Posterior vena cava (tissue), 2 donors: ENCODE measurements at regions not wholly inside any gene's neighbourhood (a gene's known extent, or its start where the extent isn't known, plus 50 kb on each side); places are given as distances from the start of the nearest gene placed in this dataset.

Experiments
- DNase-seq: peaks from one replicate; pipeline ENCODE4 v3.0.0-alpha.2; 2020; ENCODE audit warnings: low spot score
- intact Hi-C, 2 donors: fragments of 100-400 bp; cut with DNase I; formaldehyde crosslinking; loops; one replicate each; pipeline versions ENCODE4 v1.14.1 to v1.14.2; 2022 to 2023
- donor health status: DM: yes; HTN: yes; CAD: no.
- donor health status: DM: yes; HTN: yes; CAD: no.

GRCh38 chr14:84025106-84026012 is 1504.6 kb upstream of the FLRT2 start:
- intact Hi-C loops, result no loop called here
- DNase-seq, result no peak

- intact Hi-C loops, result no loop called here
- no peak for DNase-seq
These were observed 1502.6 kb upstream of the FLRT2 start for GRCh38 chr14:84027351-84027750.

DNA sequence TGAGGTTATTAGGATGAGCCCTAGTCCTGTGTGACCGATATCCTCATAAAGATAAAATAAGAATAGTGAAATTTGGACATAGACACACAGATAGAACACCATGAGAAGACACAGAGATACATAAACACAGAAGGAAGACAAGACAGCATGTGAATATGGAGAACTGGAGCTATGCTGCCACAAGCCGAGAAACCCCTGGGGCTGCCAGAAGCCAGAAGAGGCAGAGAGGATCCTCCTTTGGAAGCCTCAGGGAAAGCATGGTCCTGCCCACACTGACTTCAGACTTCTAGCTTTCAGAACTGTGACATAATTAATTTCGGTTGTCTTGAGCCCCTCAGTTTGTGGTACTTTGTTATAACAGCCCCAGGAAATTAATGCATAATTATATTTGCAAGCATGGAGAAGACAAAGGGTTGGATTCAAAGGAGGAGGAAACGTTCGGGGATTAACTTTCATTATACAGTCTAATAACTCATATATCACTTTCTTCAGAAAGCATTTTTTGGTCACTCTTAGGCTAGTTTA is 1501.8 kb upstream of the FLRT2 start:
- DNase-seq, result no peak
- intact Hi-C loops, result no loop called here

GRCh38 chr14:84029246-84029645 is 1500.7 kb upstream of the FLRT2 start:
- intact Hi-C loops, result no loop called here
- DNase-seq, result no peak

DNA sequence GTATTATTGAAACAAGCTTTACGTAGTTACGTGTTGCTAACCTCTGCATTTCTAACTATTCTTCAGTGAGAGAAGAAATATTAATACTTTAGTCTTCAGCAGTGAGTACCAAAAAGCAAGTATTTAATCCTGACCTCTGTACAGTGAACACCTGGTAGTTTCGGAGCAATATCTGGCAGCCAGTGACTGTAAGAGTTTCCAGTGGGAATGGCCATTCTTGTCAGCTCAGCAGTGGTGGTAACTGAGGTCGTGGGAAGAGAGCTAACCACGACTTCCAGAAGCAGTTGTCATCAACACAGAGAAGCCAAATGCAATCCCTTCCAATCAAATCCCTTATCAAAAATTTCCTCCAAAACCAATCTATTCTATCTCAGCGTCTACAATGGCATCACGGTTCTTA is 1500.2 kb upstream of the FLRT2 start:
- intact Hi-C loops, result no loop called here
- DNase-seq, result no peak

DNA sequence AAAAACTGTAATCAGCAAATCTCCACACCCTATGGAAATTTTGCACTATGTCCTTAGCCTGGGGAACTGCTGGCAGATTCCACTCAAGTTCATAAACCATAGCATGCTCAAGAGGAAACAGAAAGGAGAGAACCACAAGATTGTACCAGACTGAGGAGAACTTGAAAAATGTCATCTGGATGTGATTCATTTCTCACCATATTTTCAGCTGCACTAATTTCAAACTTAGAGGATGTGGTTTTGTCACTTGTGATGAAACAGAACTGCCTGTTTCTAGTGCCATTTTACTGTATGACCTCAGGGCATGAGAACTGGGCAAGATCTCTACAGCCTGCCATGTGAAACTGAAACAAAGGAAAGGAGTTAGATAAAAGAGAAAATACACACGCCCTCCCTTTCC is 1493.1 kb upstream of the FLRT2 start:
- intact Hi-C loops, result no loop called here
- no peak for DNase-seq

DNA sequence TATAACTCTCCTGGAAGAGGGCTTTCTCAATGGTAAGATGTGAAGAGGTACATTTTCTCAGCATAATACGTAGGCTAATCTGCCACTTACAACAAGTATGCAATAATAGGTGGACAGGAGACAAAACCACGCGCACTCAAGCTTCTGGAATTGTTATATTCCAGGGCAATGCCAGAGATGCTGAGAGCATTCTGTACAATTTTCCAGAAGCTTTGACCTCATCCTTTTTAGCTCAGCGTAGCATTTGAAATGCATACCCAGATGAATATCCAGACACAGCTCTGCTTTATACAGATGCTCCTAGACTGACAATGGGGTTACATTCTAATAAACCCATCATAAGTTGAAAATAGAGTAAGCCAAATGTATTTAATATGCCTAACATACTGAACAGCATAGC is 1492.4 kb upstream of the FLRT2 start:
- intact Hi-C loops, result no loop called here
- DNase-seq, result no peak

DNA sequence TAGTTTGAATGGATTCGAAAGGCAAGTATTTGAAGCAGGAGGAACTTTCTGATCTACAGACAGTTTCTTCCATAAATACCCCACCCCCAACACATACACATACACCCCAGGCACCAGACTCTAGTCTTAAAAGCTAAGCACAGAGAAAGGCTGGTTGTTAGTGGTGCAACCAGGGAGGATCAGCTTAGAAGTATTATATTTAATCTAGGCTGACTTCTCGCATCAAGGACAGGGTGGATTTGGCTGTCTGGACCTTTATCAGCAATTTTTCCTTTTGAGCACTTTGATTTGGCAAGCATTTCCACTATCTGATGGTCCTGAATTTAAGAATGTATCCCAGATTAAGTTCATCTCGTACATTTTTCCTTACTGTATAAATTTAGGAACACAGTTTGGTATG is 1489.8 kb upstream of the FLRT2 start:
- no peak for DNase-seq
- intact Hi-C loops, result no loop called here

GRCh38 chr14:84041421-84041820 is 1488.5 kb upstream of the FLRT2 start:
- intact Hi-C loops, result no loop called here

DNA sequence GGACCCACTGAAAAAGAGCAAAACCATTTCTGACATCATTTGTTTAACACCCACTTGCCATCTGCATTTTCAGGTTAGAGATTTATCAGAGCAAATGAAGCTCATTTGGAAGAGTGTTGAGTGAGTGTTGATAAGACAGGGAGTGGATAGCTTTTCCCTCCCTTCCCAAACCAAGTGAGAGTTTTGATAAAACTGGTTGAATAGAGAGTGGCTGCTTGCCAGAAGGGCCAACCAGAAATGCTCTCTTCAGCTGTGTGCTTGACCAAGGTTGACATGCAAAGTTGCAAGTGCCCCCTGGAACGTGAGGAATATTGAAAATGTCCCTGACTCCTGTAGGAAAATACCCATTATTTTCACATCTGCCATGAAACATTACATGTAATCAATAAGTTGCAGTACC is 1487.0 kb upstream of the FLRT2 start:
- intact Hi-C loops, result no loop called here
- no peak for DNase-seq

More at GRCh38 chr14:84041421-84041820, 1488.5 kb upstream of the FLRT2 start:
- DNase-seq, result no peak

DNA sequence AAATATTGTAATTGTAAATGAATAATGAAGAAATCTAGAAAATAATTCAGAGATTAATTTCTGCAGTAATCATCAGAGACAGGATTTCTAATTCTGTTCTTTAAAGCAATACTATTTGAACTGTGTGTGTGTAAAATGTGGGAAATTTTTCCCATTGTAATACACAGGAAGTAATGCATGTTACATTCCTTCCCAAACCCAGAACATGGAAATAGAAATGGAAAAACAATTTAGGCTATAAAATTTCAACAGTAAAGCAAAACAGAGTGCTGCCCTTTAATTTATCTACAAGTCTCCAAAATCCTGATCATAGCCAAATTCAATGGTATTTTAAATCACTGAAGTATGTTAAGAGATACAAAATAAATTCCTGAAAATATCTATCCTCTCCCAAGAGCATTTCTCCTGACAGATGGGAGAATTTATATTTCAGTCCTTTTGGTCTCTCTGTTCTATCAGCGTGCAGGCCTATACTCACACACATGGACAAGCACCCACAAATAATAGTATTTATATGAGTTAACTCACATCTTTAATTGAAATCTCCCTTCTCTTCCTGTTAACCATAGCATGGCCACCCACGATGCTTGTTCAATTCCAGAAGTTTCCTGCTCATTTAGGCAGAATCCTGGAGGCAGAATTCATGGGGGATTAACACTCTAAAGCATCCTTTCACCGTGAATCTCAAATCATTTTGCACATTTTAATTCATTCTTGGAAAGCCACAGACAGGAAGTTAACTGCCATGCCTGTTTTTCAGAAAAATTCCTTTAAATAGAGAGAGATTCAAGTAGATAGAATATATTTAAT is 1465.4 kb upstream of the FLRT2 start:
- intact Hi-C loops, result no loop called here
- no peak for DNase-seq

DNA sequence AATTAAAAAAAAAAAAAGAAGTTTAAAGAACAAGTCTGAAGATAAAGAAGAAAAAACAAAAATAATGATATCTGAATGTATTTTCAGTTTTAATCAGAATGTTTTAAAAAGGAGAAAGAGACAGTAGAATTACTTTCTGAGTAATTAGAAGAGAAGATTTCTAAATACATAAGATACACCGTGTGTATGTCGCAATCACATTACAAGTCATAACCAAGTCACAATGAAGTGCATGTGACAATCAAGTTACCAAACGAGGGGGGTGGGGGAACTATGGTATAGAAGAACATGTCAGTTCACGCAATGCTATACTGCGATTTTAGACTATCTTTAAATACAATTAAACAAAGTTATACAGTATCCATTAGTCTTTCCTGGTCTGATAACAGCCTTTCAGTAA is 1464.1 kb upstream of the FLRT2 start:
- intact Hi-C loops, result no loop called here

DNA sequence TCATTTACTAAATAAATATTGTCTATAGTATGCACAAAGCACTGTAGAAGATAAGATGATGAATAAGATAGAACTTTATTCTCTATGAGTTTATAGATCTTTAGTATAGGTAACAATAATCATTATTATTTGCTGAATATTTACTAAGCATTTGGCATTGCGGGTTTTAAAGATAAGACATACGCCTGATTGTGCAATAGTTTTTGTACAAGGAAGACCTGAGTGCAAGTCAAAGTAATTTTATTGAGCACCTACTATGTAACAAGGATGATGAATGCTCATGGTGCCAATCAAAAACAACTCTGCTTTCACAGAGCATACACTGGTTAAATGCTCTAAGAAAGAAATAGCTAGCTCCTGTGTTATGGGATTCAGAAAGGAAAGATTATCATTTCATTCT is 1461.7 kb upstream of the FLRT2 start:
- intact Hi-C loops, result no loop called here
- no peak for DNase-seq

More for the DNA sequence above, 1464.1 kb upstream of the FLRT2 start:
- no peak for DNase-seq

- DNase-seq, result no peak
- intact Hi-C loops, result no loop called here
These were observed 1458.9 kb upstream of the FLRT2 start for GRCh38 chr14:84071061-84071460.

- DNase-seq, result no peak
- intact Hi-C loops, result no loop called here
These were observed 1455.3 kb upstream of the FLRT2 start for GRCh38 chr14:84074626-84075025.

- intact Hi-C loops, result no loop called here
- no peak for DNase-seq
These were observed 1449.0 kb upstream of the FLRT2 start for GRCh38 chr14:84080944-84081343.

- DNase-seq, result no peak
- intact Hi-C loops, result no loop called here
These were observed 1445.8 kb upstream of the FLRT2 start for GRCh38 chr14:84084056-84084630.

- intact Hi-C loops, result no loop called here
These were observed 1444.5 kb upstream of the FLRT2 start for GRCh38 chr14:84085493-84085892.

DNA sequence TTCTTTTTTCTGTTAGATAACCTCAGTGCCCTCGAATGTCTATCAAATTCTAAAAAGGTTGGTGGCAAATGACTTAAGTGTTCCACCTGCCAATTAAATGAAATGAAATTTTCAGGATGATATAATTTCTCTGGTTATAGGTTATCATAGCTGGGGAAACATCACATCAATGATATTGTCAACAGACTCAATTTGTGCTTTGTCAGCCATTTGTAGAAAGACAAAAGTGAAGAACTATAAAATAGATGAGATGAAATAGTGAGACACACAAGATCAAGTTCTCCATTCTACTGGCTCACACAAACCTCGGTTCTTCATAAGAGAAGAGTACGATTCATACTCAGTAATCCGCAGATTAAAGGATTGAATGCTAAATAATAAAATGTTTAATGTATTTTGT is 1443.2 kb upstream of the FLRT2 start:
- intact Hi-C loops, result no loop called here
- no peak for DNase-seq

More at GRCh38 chr14:84085493-84085892, 1444.5 kb upstream of the FLRT2 start:
- DNase-seq, result no peak

DNA sequence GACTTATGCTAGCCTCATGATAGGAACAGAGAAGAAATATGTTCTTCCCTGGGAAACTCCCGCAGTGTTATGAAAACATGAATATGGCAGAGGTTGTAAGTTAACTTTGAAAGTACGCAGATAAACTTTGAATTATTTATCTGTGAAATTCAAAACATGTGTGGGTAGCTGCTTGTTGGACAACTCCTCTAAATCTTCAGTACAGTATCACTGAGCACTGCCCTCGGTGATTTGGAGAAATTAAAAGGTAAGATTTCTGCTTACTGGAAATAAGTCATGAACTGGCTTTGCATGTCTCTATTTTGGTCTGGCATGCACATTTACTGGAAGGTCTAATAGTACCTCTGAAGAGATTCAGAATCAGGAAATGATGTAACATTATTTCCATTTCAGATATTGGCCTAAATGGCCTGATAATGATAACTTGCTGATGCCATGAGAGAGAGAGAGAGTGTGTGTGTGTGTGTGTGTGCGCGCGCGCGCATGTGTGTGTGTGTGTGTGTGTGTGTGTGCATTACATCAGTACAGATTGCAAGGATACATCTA is 1441.9 kb upstream of the FLRT2 start:
- no peak for DNase-seq
- intact Hi-C loops, result no loop called here
